Retinal pigment epithelial cell (primary cell): ENCODE measurements at regions not wholly inside any gene's neighbourhood (a gene's known extent, or its start where the extent isn't known, plus 50 kb on each side); places are given as distances from the start of the nearest gene placed in this dataset.

Experiments used
- DNase-seq: peaks from one replicate; pipeline ENCODE4 v3.0.0-alpha.2; 2010; ENCODE audit warnings: low read depth
- H3K4me3 ChIP-seq: 2 replicates; pipeline ENCODE4 v1.5.1; 2011; ENCODE audit warnings: mild to moderate bottlenecking, low read length, control low read depth, moderate library complexity
- TF ChIP-seq, protein P1 (sequence below): conservative IDR thresholded peaks from 2 replicates; pipeline ENCODE4 v1.5.1; 2011; ENCODE audit warnings: low read depth, low read length, control low read depth, inconsistent platforms

DNA sequence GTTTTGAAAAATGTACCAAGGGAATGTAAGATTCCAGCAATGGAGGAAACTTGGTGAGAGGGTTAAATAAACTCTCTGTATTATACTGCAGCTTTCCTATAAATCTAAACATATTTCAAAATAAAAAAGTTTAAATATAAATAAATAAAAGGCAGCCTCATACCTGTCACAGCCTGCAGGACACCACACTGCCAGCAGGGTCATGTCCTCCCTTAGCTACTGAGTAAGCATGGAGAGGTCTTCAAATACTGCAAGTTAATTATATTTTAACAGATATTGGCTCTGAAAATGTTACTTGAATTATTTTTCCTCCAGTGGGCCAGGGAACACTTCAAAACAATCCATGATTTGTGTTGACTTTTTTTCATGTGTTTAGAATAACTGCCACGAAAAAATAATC is 852.8 kb upstream of the PCDH7 start:
- no peak overlapping the region for H3K4me3 ChIP-seq
- TF ChIP-seq, protein P1, sequence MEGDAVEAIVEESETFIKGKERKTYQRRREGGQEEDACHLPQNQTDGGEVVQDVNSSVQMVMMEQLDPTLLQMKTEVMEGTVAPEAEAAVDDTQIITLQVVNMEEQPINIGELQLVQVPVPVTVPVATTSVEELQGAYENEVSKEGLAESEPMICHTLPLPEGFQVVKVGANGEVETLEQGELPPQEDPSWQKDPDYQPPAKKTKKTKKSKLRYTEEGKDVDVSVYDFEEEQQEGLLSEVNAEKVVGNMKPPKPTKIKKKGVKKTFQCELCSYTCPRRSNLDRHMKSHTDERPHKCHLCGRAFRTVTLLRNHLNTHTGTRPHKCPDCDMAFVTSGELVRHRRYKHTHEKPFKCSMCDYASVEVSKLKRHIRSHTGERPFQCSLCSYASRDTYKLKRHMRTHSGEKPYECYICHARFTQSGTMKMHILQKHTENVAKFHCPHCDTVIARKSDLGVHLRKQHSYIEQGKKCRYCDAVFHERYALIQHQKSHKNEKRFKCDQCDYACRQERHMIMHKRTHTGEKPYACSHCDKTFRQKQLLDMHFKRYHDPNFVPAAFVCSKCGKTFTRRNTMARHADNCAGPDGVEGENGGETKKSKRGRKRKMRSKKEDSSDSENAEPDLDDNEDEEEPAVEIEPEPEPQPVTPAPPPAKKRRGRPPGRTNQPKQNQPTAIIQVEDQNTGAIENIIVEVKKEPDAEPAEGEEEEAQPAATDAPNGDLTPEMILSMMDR: no peak

DNA sequence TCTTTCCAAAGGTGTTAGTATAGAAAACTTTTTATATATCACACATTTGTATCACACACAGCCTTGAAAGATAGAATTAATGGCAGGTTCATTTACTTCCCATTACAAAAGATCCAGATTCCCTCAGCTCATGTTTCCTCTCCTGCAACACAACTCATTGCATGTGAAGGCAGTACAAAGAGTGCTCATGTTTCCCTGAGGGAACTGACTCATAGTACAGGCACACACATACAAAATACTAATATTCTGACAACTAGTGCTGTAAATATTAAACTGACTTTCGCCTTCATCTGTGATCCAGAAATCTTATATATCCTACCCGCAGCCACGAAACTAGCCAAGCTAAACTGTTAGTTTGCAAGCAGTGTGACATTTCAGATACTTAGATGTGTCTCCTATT is 819.8 kb upstream of the PCDH7 start:
- no peak overlapping the region for H3K4me3 ChIP-seq
- DNase-seq: no peak
- TF ChIP-seq, protein P1: no peak

More for the DNA sequence above, 852.8 kb upstream of the PCDH7 start:
- DNase-seq: no peak

DNA sequence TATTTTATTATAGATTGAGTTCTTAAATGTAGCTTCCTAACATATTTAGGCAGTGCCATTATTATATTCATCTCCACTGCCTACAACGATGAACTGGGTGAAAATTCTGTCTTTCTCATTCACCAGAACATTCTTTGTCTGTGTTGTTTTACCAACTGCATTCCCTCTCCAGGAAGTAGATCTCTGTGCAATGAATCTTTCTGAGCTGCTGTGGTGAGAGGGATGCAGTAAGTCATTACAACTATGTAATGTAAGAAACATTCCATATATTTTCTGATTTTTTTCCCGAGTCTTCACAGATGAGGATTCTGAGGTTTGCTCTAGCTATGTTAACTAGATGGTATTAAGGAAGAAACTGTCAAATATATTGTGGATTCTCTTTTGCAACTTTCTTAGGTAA is 811.9 kb upstream of the PCDH7 start:
- TF ChIP-seq, protein P1: no peak
- H3K4me3 ChIP-seq: no peak overlapping the region
- no peak for DNase-seq

DNA sequence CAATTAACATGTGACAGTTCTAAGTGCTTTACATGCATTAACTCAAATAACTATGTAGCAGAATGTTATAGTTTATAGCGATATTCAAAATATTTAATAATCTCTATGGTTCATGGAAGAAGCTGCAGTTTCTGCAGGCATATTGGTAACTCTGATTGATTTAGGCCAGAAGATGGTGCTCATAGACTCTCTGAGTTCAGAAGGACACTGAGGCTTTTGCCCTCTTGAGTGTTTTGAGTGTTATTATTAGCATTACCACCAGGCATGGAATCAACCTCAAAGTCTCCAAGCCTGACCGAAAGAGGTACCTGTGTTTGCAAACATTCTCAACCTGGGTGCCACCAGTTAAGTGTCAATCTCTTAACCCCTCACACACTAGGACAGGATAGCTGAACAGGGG is 792.3 kb upstream of the PCDH7 start:
- DNase-seq: no peak
- H3K4me3 ChIP-seq: no peak overlapping the region
- TF ChIP-seq, protein P1: no peak

DNA sequence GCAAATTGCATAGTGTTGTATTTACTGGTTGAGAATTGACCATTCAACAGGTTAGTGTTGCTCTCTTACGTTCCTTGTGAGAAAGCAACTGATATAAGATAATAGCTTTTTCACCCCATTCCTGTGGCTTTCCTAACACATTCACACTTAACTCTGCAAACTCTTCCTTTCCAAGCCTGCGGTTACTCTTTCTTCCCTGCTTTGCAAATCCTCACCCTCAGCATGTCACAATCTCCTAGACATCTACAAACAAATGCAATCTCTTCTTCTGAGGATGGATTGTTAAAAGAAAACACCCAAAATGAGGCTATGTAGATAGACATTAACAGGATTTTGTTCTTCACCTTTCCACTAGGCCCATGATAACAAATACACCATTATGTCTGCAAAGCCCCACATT is 771.7 kb upstream of the PCDH7 start:
- DNase-seq: no peak
- H3K4me3 ChIP-seq: no peak overlapping the region
- TF ChIP-seq, protein P1: no peak

DNA sequence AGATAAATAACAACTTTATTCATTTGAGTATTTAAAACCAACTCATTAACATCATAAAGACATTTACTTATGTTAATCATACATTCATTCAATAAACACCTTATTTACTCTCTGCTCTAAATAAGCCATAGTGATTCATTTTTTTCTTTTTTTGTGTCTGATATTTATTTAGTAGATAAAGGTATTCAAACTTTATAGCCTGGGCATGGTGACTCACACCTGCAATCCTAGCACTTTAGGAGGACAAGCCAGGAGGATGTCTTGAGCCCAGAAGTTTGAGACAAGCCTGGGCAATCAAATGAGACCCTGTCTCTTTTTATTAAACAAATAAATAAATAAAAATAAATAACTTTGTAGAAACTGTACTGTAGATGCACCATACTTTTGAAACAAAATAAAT is 771.3 kb upstream of the PCDH7 start:
- TF ChIP-seq, protein P1: no peak
- no peak overlapping the region for H3K4me3 ChIP-seq
- DNase-seq: no peak

DNA sequence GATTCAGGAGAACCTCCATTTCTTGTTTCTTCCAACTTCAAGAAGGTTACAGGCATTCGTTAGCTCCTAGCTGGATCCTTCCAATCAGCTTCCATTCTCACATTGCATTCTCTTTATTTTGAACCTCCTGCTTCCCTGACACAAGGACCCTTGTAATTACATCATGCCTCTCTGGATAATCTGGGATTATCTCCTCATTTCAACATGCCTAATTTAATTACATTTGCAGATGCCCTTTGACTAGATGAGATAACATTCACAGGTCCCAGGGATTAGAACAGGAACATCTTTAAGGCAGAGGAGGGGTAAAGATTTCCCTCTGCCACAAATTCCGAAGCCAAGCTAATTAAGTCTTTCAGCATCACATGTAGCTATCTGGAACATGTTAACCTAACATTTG is 753.8 kb upstream of the PCDH7 start:
- no peak for DNase-seq
- no peak overlapping the region for H3K4me3 ChIP-seq
- TF ChIP-seq, protein P1: no peak
